Keratinocyte (primary cell): ENCODE measurements at regions not wholly inside any gene's neighbourhood (a gene's known extent, or its start where the extent isn't known, plus 50 kb on each side); places are given as distances from the start of the nearest gene placed in this dataset.

Experiments used
- CTCF ChIP-seq, 3 experiments: IDR thresholded peaks in 1 of 3; conservative IDR thresholded peaks in 1 of 3; optimal IDR thresholded peaks in 1 of 3; 2 replicates in 2 of 3; 3 replicates in 1 of 3; pipeline versions ENCODE3 to v1.5.1; 2011; ENCODE audit warnings: low read length in 3 of 3, mild to moderate bottlenecking in 3 of 3, moderate library complexity in 2 of 3, control low read depth in 1 of 3, inconsistent platforms in 1 of 3; ENCODE audit not compliant: insufficient read depth in 2 of 3; ENCODE audit errors: extremely low read depth in 1 of 3
- EZH2 ChIP-seq: IDR thresholded peaks from one replicate; pipeline ENCODE4 v1.6.1; 2012; ENCODE audit warnings: inconsistent platforms, mild to moderate bottlenecking, low read length, moderate library complexity

- TF ChIP-seq CTCF (optimal IDR thresholded peaks at IDR 0.05 in 1 of 3, IDR thresholded peaks at IDR 0.05 in 1 of 3, conservative IDR thresholded peaks at IDR 0.05 in 1 of 3; ENCODE audit: extremely low read depth in 1 of 3, insufficient read depth in 2 of 3, low read length in 3 of 3): no peak
- no peak for TF ChIP-seq EZH2
Measured at GRCh38 chr15:70510433-70510832, 252.9 kb downstream of the UACA start.
